Aorta (tissue), 5 donors: ENCODE measurements at regions not wholly inside any gene's neighbourhood (a gene's known extent, or its start where the extent isn't known, plus 50 kb on each side); places are given as distances from the start of the nearest gene placed in this dataset.
"Not testable (repeated sequence)": the region's sequence is repeated elsewhere in the genome, so short reads cannot be mapped to it uniquely, and the experiment has no call there.

Experiments used
- ATAC-seq: fragments of 200-7000 bp; cut with Tn5 transposase; one replicate; pipeline ENCODE4 v1.9.1; 2022; ENCODE audit warnings: moderate library complexity; ENCODE audit not compliant: low FRiP score
- DNase-seq, 2 donors: peaks; one replicate each; pipeline ENCODE4 v3.0.0-alpha.2; 2020
- H3K27ac ChIP-seq, 2 donors: one replicate each; pipeline ENCODE4 v1.5.1; 2013; ENCODE audit warnings: low read length in 2 of 2, mild to moderate bottlenecking in 2 of 2, moderate library complexity in 2 of 2, control low read depth in 1 of 2, inconsistent platforms in 1 of 2, low read depth in 1 of 2
- H3K27me3 ChIP-seq, 2 donors: one replicate each; pipeline ENCODE4 v1.6.1; 2013; ENCODE audit warnings: control low read depth in 1 of 2, low read length in 1 of 2, mild to moderate bottlenecking in 1 of 2, moderate library complexity in 1 of 2; ENCODE audit not compliant: insufficient read depth in 2 of 2, control insufficient read depth in 1 of 2
- H3K36me3 ChIP-seq, 2 donors: one replicate each; pipeline ENCODE4 v1.6.1; 2013; ENCODE audit warnings: control low read depth in 1 of 2, low read length in 1 of 2, mild to moderate bottlenecking in 1 of 2; ENCODE audit not compliant: insufficient read depth in 2 of 2, control insufficient read depth in 1 of 2
- H3K4me1 ChIP-seq, 2 donors: one replicate each; pipeline ENCODE4 v1.6.1; 2013; ENCODE audit warnings: low read length in 2 of 2, control low read depth in 1 of 2, mild to moderate bottlenecking in 1 of 2, moderate library complexity in 1 of 2; ENCODE audit not compliant: insufficient read depth in 2 of 2, control insufficient read depth in 1 of 2
- H3K4me3 ChIP-seq, 2 donors: one replicate each; pipeline ENCODE4 v1.5.1; 2013; ENCODE audit warnings: low read length in 2 of 2, control low read depth in 1 of 2, mild to moderate bottlenecking in 1 of 2
- H3K9me3 ChIP-seq: one replicate; pipeline ENCODE4 v1.6.1; 2013; ENCODE audit warnings: mild to moderate bottlenecking, low read length; ENCODE audit not compliant: control insufficient read depth
- WGBS, 2 donors: extraction: QIAGEN DNeasy Blood & Tissue Kit; methylation state at CpG; one replicate each; pipeline ENCODE4 v1.1.7; 2013; 5-methylcytosine and 5-hydroxymethylcytosine counted together
- intact Hi-C, 2 donors: fragments of 100-400 bp; cut with DNase I; formaldehyde crosslinking; loops; one replicate each; pipeline versions ENCODE4 v1.14.2 to v1.15.0; 2022
- donor health status: healthy with polysubstance abuse.
- donor health status: Bipolar disorder and iron deficiency.
- donor health status: DM: no; HTN: no; CAD: no.
- donor health status: DM: no; HTN: no; CAD: no.
- donor health status: DM: yes; HTN: yes; CAD: no.

- intact Hi-C loops = no loop called here
- DNase-seq = no peak
- Histone ChIP-seq H3K36me3 (no peaks in the 10 kb centered on the region), H3K27me3 (peaks cover 0 to 2% of the 10 kb centered on the region in 2 donors), H3K27ac (no peak overlapping the region), H3K4me3 (no peak overlapping the region), H3K9me3 (no peaks in the 10 kb centered on the region), H3K4me1 (no peaks in the 10 kb centered on the region)
- peak; percentile 60 for ATAC-seq
Observed at GRCh38 chr5:42309865-42310264, 113.4 kb upstream of the GHR start.

GRCh38 chr5:42315214-42315613 lies 108.0 kb upstream of the GHR start:
- H3K4me1 ChIP-seq = no peaks in the 10 kb centered on the region
- DNase-seq = no peak
- no peaks in the 10 kb centered on the region for H3K27me3 ChIP-seq
- ATAC-seq = no peak
- peaks cover 2% of the 10 kb centered on the region for H3K9me3 ChIP-seq
- H3K4me3 ChIP-seq = no peak overlapping the region
- no peaks in the 10 kb centered on the region for H3K36me3 ChIP-seq
- WGBS, 2 donors = 80 to 85% methylated on average over 2 of the region's 2 CpGs
- intact Hi-C loops = no loop called here
- H3K27ac ChIP-seq = no peak overlapping the region

GRCh38 chr5:42317575-42317974 lies 105.7 kb upstream of the GHR start:
- intact Hi-C loops = no loop called here
- Histone ChIP-seq H3K27me3 (no peaks in the 10 kb centered on the region), H3K4me1 (peaks cover 0 to 1% of the 10 kb centered on the region in 2 donors), H3K36me3 (no peaks in the 10 kb centered on the region), H3K9me3 (peaks cover 2% of the 10 kb centered on the region), H3K4me3 (no peak overlapping the region), H3K27ac (no peak overlapping the region)
- DNase-seq (no peak), ATAC-seq (no peak)
- WGBS, 2 donors = 81 to 83% methylated on average over 2 of the region's 2 CpGs

GRCh38 chr5:42319546-42319945 lies 103.7 kb upstream of the GHR start:
- H3K36me3 ChIP-seq, H3K9me3 ChIP-seq, DNase-seq, H3K27ac ChIP-seq, intact Hi-C loops, ATAC-seq, H3K4me1 ChIP-seq, H3K27me3 ChIP-seq, H3K4me3 ChIP-seq: not testable (repeated sequence)
- WGBS, 2 donors = 89 to 92% methylated on average over 5 of the region's 5 CpGs

GRCh38 chr5:42321785-42322184 lies 101.5 kb upstream of the GHR start:
- no peak for DNase-seq
- 34 to 36% methylated on average over 1 of the region's 1 CpG for WGBS, 2 donors

GRCh38 chr5:42337143-42337542 lies 86.1 kb upstream of the GHR start:
- no peaks in the 10 kb centered on the region for H3K4me1 ChIP-seq
- intact Hi-C loops = no loop called here
- 92 to 96% methylated on average over 3 of the region's 3 CpGs for WGBS, 2 donors
- no peaks in the 10 kb centered on the region for H3K36me3 ChIP-seq
- no peak for ATAC-seq
- DNase-seq = no peak
- H3K9me3 ChIP-seq = peaks cover 9% of the 10 kb centered on the region
- no peaks in the 10 kb centered on the region for H3K27me3 ChIP-seq
- H3K27ac ChIP-seq = no peak overlapping the region
- H3K4me3 ChIP-seq = no peak overlapping the region

More at GRCh38 chr5:42321785-42322184, 101.5 kb upstream of the GHR start:
- H3K4me3 ChIP-seq = no peak overlapping the region
- intact Hi-C loops = no loop called here
- peaks cover 2% of the 10 kb centered on the region for H3K9me3 ChIP-seq
- H3K27ac ChIP-seq = no peak overlapping the region
- ATAC-seq = no peak
- no peaks in the 10 kb centered on the region for H3K36me3 ChIP-seq
- peaks cover 0 to 1% of the 10 kb centered on the region in 2 donors for H3K4me1 ChIP-seq
- H3K27me3 ChIP-seq = no peaks in the 10 kb centered on the region

- 94 to 96% methylated on average over 3 of the region's 3 CpGs for WGBS, 2 donors
- Histone ChIP-seq H3K4me3 (no peak overlapping the region), H3K27me3 (no peaks in the 10 kb centered on the region), H3K36me3 (no peaks in the 10 kb centered on the region), H3K27ac (no peak overlapping the region), H3K4me1 (no peaks in the 10 kb centered on the region), H3K9me3 (peaks cover 9% of the 10 kb centered on the region)
- DNase-seq (no peak), ATAC-seq (no peak)
- intact Hi-C loops = no loop called here
Observed at GRCh38 chr5:42337607-42338006, 85.6 kb upstream of the GHR start.

- Histone ChIP-seq H3K36me3 (no peaks in the 10 kb centered on the region), H3K27ac (no peak overlapping the region), H3K4me3 (no peak overlapping the region), H3K9me3 (peaks cover 9% of the 10 kb centered on the region), H3K27me3 (no peaks in the 10 kb centered on the region), H3K4me1 (no peaks in the 10 kb centered on the region)
- ATAC-seq = no peak
- DNase-seq = no peak
- WGBS, 2 donors = 77 to 87% methylated on average over 1 of the region's 1 CpG
- intact Hi-C loops = no loop called here
Observed at GRCh38 chr5:42338136-42338535, 85.1 kb upstream of the GHR start.

GRCh38 chr5:42349163-42349562 lies 74.1 kb upstream of the GHR start:
- ATAC-seq = no peak
- Histone ChIP-seq H3K36me3 (no peaks in the 10 kb centered on the region), H3K9me3 (no peaks in the 10 kb centered on the region), H3K4me3 (no peak overlapping the region), H3K27me3 (no peaks in the 10 kb centered on the region), H3K27ac (no peak overlapping the region), H3K4me1 (no peaks in the 10 kb centered on the region)
- intact Hi-C loops = no loop called here
- 85 to 88% methylated on average over 1 of the region's 1 CpG for WGBS, 2 donors
- DNase-seq = no peak
